ENCODE measurements at regions not wholly inside any gene's neighbourhood (a gene's known extent, or its start where the extent isn't known, plus 50 kb on each side); places are given as distances from the start of the nearest gene placed in this dataset.
"Not testable (repeated sequence)": the region's sequence is repeated elsewhere in the genome, so short reads cannot be mapped to it uniquely, and the experiment has no call there.

GRCh38 chr5:120140501-120140900, 323.6 kb upstream of the PRR16 start:
- TF ChIP-seq CTCF (IDR thresholded peaks at IDR 0.05; ENCODE audit: low read depth, low read length): no peak
- H3K4me3 ChIP-seq (replicated peaks in 1 of 2; ENCODE audit: low read depth in 2 of 2, low read length in 2 of 2): no peak overlapping the region
- no peak for DNase-seq (ENCODE audit: low read depth in 2 of 2)

DNA sequence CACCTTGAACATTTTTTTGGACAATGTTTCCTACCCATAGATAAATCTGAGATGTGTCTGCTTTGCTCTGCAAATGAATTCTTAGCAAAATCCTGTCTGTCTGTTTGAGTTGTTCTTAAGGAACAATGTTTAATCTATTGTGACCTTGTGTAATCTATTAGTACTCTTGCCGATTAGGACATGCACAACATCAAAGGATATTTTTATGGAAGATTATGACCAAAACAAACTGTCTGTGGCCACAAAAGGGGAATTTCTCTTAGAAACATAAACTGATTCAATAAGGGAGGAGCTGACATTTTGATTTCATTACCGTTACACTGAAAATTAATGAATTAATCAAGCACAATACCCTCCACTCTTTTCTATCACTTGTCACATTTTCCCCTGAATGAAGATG, 323.0 kb upstream of the PRR16 start:
- no peak for DNase-seq (ENCODE audit: low read depth in 2 of 2)
- no peak for TF ChIP-seq CTCF (IDR thresholded peaks at IDR 0.05; ENCODE audit: low read depth, low read length)
- H3K4me3 ChIP-seq (replicated peaks in 1 of 2; ENCODE audit: low read depth in 2 of 2, low read length in 2 of 2): no peak overlapping the region

DNA sequence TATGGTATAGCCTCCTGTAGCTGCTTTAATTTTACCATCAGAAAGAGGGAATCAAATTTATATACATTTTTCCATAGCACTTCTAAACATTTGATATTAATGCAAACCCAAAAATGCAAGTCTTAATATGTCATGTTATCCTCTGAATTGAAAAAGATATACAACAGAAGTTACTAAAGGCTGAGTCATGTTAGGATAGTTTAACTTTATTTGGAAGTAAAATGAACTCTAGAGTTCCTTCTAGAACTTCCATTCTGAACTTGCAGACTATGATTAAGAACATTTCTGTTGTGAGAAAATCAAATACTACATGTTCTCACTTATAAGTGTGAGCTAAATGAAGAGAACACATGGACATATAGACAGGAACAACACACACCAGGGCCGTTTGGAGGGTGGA, 317.3 kb upstream of the PRR16 start:
- H3K4me3 ChIP-seq (replicated peaks in 1 of 2; ENCODE audit: low read depth in 2 of 2, low read length in 2 of 2): no peak overlapping the region
- DNase-seq (ENCODE audit: low read depth in 2 of 2): peak in 1 of 2 donors; percentile 36
- TF ChIP-seq CTCF (IDR thresholded peaks at IDR 0.05; ENCODE audit: low read depth, low read length): no peak

DNA sequence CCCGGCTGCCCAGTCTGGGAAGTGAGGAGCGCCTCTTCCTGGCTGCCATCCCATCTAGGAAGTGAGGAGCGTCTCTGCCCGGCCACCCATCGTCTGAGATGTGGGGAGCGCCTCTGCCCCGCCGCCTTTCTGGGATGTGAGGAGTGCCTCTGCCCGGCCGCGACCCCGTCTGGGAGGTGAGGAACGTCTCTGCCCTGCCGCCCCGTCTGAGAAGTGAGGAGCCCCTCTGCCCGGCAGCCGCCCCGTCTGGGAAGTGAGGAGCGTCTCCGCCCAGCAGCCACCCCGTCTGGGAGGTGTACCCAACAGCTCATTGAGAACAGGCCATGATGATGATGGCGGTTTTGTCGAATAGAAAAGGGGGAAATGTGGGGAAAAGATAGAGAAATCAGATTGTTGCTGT, 316.2 kb upstream of the PRR16 start:
- not testable (repeated sequence) for DNase-seq (ENCODE audit: low read depth in 2 of 2); H3K4me3 ChIP-seq (replicated peaks in 1 of 2; ENCODE audit: low read depth in 2 of 2, low read length in 2 of 2)

GRCh38 chr5:120150770-120151169, 313.3 kb upstream of the PRR16 start:
- no peak for TF ChIP-seq CTCF (IDR thresholded peaks at IDR 0.05; ENCODE audit: low read depth, low read length)
- DNase-seq (ENCODE audit: low read depth in 2 of 2): no peak
- H3K4me3 ChIP-seq (replicated peaks in 1 of 2; ENCODE audit: low read depth in 2 of 2, low read length in 2 of 2): no peak overlapping the region

- no peak for DNase-seq (ENCODE audit: low read depth in 2 of 2)
- H3K4me3 ChIP-seq (replicated peaks in 1 of 2; ENCODE audit: low read depth in 2 of 2, low read length in 2 of 2): no peak overlapping the region
- TF ChIP-seq CTCF (IDR thresholded peaks at IDR 0.05; ENCODE audit: low read depth, low read length): no peak
Observed at GRCh38 chr5:120151181-120151580, 312.9 kb upstream of the PRR16 start.

DNA sequence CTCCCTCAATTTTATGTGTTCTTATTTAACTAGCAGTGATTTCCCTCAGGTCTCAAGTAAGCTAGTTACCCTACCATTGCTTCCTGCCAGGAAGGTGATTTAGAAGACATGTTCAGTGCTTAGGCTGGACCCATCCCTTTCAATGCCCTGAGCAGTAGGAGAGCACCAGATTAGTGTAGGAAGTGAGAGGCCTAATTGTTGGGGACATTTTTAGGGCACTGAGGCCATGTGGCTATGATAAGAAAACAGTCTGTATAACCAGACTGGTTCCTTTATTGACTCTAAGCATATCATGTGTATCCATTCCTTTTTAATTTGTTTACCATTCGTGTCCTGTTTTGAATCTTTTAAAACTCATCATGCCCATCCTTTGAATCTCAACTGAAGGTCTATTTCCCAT, 312.3 kb upstream of the PRR16 start:
- DNase-seq (ENCODE audit: low read depth in 2 of 2): peak in 1 of 2 donors; percentile 19
- no peak for TF ChIP-seq CTCF (IDR thresholded peaks at IDR 0.05; ENCODE audit: low read depth, low read length)
- no peak overlapping the region for H3K4me3 ChIP-seq (replicated peaks in 1 of 2; ENCODE audit: low read depth in 2 of 2, low read length in 2 of 2)

Data from cardiac fibroblast (primary cell).